ENCODE measurements at regions not wholly inside any gene's neighbourhood (a gene's known extent, or its start where the extent isn't known, plus 50 kb on each side); places are given as distances from the start of the nearest gene placed in this dataset. TPM values are rescaled to one million over a fixed set of nuclear protein-coding genes. Genes with fewer than 3 reads are reported as not detected.

DNA sequence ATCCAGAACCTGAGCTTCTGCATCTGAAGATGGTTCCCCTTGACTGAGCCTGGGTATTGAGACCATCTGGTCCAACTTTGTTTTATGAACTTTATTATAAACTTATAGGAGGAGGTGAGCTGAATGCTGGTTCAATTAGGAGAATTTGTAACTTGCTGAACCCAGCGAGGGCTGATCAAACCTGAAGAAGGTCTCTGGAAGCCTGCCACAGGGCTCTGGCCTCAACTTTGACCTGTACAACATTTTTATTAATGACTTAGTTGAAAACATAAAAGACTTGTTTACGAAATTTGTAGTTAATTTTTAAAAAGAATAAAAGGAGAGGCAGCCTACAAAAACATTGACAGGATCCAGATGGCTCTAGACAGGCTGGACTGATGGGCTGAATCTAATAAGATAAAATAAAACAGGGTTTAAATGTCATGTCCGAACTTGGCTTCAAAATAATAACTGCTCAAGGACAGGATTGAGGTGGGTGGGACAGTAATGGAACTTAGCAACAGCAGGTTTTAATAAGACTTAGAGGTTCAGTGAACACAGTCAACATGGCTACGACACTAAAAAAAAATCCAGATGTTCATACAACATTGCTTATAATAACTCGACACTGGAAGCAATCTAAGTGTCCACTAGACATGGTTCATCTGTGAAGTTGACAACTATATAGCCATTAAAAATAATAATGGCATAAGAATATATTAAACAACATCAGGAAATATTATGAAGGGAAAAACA, 53.4 kb upstream of the GJB5 start:
- Histone ChIP-seq H3K4me1 (ENCODE audit: control insufficient read depth, extremely low read depth, insufficient read depth, low read length) (no peaks in the 10 kb centered on the region), H3K4me2 (ENCODE audit: insufficient read depth, low read length) (no peak overlapping the region), H3K36me3 (ENCODE audit: control insufficient read depth in 2 of 2, extremely low read depth in 1 of 2, insufficient read depth in 2 of 2, low read length in 2 of 2) (no peaks in the 10 kb centered on the region), H3K9me1 (replicated peaks; ENCODE audit: control insufficient read depth, extremely low read depth, insufficient read depth, low read length) (no peaks in the 10 kb centered on the region), H4K20me1 (replicated peaks; ENCODE audit: control insufficient read depth, extremely low read depth, insufficient read depth, low read length) (no peaks in the 10 kb centered on the region), H2AFZ (ENCODE audit: low read depth, low read length) (no peak overlapping the region), H3K79me2 (ENCODE audit: control insufficient read depth, insufficient read depth, low read length) (no peaks in the 10 kb centered on the region), H3K9me3 (replicated peaks; ENCODE audit: control insufficient read depth, insufficient read depth, low read length) (no peaks in the 10 kb centered on the region), H3K9ac (replicated peaks; ENCODE audit: extremely low read depth, insufficient read depth, low read length) (no peak overlapping the region), H3K4me3 (replicated peaks in 1 of 3; ENCODE audit: insufficient read depth in 1 of 3, low read depth in 1 of 3, low read length in 3 of 3) (no peak overlapping the region), H3K27ac (ENCODE audit: insufficient read depth, low read depth, low read length) (no peak overlapping the region), H3K27me3 (ENCODE audit: control insufficient read depth in 2 of 2, insufficient read depth in 2 of 2, low read length in 2 of 2) (no peaks in the 10 kb centered on the region)
- TF ChIP-seq, protein P1, sequence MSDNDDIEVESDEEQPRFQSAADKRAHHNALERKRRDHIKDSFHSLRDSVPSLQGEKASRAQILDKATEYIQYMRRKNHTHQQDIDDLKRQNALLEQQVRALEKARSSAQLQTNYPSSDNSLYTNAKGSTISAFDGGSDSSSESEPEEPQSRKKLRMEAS (IDR thresholded peaks at IDR 0.05; ENCODE audit: insufficient read depth, insufficient read length): no peak
- no peak for TF ChIP-seq JUN (IDR thresholded peaks at IDR 0.05; ENCODE audit: borderline replicate concordance, insufficient read depth, insufficient read length, low read depth)
- TF ChIP-seq, protein P2, sequence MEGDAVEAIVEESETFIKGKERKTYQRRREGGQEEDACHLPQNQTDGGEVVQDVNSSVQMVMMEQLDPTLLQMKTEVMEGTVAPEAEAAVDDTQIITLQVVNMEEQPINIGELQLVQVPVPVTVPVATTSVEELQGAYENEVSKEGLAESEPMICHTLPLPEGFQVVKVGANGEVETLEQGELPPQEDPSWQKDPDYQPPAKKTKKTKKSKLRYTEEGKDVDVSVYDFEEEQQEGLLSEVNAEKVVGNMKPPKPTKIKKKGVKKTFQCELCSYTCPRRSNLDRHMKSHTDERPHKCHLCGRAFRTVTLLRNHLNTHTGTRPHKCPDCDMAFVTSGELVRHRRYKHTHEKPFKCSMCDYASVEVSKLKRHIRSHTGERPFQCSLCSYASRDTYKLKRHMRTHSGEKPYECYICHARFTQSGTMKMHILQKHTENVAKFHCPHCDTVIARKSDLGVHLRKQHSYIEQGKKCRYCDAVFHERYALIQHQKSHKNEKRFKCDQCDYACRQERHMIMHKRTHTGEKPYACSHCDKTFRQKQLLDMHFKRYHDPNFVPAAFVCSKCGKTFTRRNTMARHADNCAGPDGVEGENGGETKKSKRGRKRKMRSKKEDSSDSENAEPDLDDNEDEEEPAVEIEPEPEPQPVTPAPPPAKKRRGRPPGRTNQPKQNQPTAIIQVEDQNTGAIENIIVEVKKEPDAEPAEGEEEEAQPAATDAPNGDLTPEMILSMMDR (IDR thresholded peaks at IDR 0.05; ENCODE audit: extremely low read depth in 1 of 2, insufficient read depth in 1 of 2, low read depth in 1 of 2, low read length in 2 of 2): no peak
- no peak for TF ChIP-seq EZH2 (IDR thresholded peaks at IDR 0.05; ENCODE audit: borderline replicate concordance, low read depth, low read length, severe bottlenecking)
- TF ChIP-seq POLR2AphosphoS5 (IDR thresholded peaks at IDR 0.05; ENCODE audit: insufficient read depth, low read depth, low read length): no peak
- no peak for TF ChIP-seq GATA2 (IDR thresholded peaks at IDR 0.05; ENCODE audit: insufficient read depth, insufficient read length, low read depth, low read length)
- no peak for TF ChIP-seq MYC (IDR thresholded peaks at IDR 0.05; ENCODE audit: low read depth, low read length)
- TF ChIP-seq POLR2A (IDR thresholded peaks at IDR 0.05; ENCODE audit: low read depth, low read length): no peak
- TF ChIP-seq FOS (IDR thresholded peaks at IDR 0.05; ENCODE audit: borderline replicate concordance, insufficient read depth, low read length): no peak
- ChIA-PET POLR2A (no interaction called here), CTCF (no interaction called here)
- FAIRE-seq (no peak), DNase-seq (ENCODE audit: low read depth, low spot score) (no peak)
- BruUV-seq (replicated peaks): no TSS peak
- intact Hi-C loops (cut with micrococcal nuclease) (no loop called here), dilution Hi-C loops (cut with MboI; ENCODE audit: extremely low pct_ligation_motif_present, low sequenced_read_pairs) (no loop called here)

MicroRNAs in the stretch of these regions (microRNA counts, 767-probe panel; counts per million panel counts)
- microRNA hsa-miR-552: 723 counts per million, percentile 96 among the panel's probes with 10 or more counts

Small RNA genes lying in the stretch of these regions (microRNA-seq; reads per million reads assigned to microRNA genes)
- not detected for gene MIR552 (ENCODE audit: borderline number of aligned reads, borderline replicate concordance)

Small RNA genes lying in the stretch of these regions (small RNA-seq; reads per million reads assigned to genes)
- not detected for gene MIR552 (ENCODE audit: insufficient read depth, insufficient read length, low read depth, low replicate concordance)

Measured in endothelial cell of umbilical vein (primary cell).